Neural cell (in vitro differentiated cells): ENCODE measurements at regions not wholly inside any gene's neighbourhood (a gene's known extent, or its start where the extent isn't known, plus 50 kb on each side); places are given as distances from the start of the nearest gene placed in this dataset.

Source experiments
- POLR2AphosphoS5 ChIP-seq: IDR thresholded peaks from 2 replicates; pipeline ENCODE4 v1.6.1; 2012
- TF ChIP-seq, protein P1 (sequence below): fragments of 450-650 bp; IDR thresholded peaks from 2 replicates; pipeline ENCODE4 v1.5.1; 2014; ENCODE audit warnings: antibody characterized with exemption, mild to moderate bottlenecking, moderate library complexity; ENCODE audit not compliant: poor library complexity, severe bottlenecking

DNA sequence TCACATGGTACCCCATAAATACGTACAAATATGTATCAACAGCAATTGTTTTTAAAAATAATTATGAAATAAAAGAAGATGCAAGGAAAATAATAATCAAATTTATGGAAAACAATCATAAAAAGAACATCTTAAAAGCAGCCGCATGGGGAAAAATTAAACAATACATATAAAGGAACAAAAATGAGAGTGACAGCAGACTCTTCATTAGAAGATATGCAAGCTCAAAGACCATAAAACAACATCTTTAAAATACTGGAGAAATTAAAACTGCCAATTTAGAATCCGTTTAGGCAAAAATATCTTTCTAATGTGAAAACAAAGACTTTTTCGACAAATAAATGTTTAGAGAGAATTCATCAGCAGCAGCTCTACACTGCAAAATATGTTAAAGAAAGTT is 190.6 kb upstream of the C11orf58 start:
- no peak for TF ChIP-seq POLR2AphosphoS5
- TF ChIP-seq, protein P1, sequence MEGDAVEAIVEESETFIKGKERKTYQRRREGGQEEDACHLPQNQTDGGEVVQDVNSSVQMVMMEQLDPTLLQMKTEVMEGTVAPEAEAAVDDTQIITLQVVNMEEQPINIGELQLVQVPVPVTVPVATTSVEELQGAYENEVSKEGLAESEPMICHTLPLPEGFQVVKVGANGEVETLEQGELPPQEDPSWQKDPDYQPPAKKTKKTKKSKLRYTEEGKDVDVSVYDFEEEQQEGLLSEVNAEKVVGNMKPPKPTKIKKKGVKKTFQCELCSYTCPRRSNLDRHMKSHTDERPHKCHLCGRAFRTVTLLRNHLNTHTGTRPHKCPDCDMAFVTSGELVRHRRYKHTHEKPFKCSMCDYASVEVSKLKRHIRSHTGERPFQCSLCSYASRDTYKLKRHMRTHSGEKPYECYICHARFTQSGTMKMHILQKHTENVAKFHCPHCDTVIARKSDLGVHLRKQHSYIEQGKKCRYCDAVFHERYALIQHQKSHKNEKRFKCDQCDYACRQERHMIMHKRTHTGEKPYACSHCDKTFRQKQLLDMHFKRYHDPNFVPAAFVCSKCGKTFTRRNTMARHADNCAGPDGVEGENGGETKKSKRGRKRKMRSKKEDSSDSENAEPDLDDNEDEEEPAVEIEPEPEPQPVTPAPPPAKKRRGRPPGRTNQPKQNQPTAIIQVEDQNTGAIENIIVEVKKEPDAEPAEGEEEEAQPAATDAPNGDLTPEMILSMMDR = no peak
